ENCODE measurements at regions not wholly inside any gene's neighbourhood (a gene's known extent, or its start where the extent isn't known, plus 50 kb on each side); places are given as distances from the start of the nearest gene placed in this dataset.

DNA sequence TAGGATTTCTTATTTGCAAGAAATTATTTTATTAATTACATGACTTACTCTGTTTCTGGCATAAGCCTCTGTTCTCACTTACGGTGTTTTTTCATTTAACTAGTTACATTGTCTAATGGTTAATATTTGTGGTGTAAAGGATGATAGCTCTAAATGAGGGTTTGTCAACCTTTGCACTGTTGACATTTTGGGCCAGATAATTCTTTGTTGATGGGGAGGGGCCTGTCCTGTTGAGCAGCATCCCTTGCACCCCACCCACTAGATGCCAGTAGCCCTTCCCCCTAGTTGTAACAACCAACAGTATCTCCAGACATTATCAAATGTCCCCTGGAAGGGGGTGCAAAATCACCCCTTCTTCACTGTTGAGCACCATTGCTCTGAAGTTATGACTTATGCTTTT is 83.6 kb upstream of the SLC44A3 start:
- intact Hi-C loops (cut with micrococcal nuclease; ENCODE audit: unreplicated experiment), result no loop called here
- DNase-seq (ENCODE audit: low read depth, low spot score) (no peak), ATAC-seq (no peak)
- BruUV-seq (replicated peaks), result no TSS peak
- TF ChIP-seq TCF7L2 (IDR thresholded peaks at IDR 0.05; ENCODE audit: low read depth, low read length) (no peak), POLR2AphosphoS5 (IDR thresholded peaks at IDR 0.05; ENCODE audit: low read depth, low read length) (no peak), SIN3A (IDR thresholded peaks at IDR 0.05; ENCODE audit: borderline replicate concordance, insufficient read depth, low read depth, low read length) (no peak)
- TF ChIP-seq, protein P1, sequence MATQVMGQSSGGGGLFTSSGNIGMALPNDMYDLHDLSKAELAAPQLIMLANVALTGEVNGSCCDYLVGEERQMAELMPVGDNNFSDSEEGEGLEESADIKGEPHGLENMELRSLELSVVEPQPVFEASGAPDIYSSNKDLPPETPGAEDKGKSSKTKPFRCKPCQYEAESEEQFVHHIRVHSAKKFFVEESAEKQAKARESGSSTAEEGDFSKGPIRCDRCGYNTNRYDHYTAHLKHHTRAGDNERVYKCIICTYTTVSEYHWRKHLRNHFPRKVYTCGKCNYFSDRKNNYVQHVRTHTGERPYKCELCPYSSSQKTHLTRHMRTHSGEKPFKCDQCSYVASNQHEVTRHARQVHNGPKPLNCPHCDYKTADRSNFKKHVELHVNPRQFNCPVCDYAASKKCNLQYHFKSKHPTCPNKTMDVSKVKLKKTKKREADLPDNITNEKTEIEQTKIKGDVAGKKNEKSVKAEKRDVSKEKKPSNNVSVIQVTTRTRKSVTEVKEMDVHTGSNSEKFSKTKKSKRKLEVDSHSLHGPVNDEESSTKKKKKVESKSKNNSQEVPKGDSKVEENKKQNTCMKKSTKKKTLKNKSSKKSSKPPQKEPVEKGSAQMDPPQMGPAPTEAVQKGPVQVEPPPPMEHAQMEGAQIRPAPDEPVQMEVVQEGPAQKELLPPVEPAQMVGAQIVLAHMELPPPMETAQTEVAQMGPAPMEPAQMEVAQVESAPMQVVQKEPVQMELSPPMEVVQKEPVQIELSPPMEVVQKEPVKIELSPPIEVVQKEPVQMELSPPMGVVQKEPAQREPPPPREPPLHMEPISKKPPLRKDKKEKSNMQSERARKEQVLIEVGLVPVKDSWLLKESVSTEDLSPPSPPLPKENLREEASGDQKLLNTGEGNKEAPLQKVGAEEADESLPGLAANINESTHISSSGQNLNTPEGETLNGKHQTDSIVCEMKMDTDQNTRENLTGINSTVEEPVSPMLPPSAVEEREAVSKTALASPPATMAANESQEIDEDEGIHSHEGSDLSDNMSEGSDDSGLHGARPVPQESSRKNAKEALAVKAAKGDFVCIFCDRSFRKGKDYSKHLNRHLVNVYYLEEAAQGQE (IDR thresholded peaks at IDR 0.05; ENCODE audit: insufficient read depth in 1 of 2, low read depth in 2 of 2, low read length in 1 of 2), result no peak
- TF ChIP-seq, protein P2, sequence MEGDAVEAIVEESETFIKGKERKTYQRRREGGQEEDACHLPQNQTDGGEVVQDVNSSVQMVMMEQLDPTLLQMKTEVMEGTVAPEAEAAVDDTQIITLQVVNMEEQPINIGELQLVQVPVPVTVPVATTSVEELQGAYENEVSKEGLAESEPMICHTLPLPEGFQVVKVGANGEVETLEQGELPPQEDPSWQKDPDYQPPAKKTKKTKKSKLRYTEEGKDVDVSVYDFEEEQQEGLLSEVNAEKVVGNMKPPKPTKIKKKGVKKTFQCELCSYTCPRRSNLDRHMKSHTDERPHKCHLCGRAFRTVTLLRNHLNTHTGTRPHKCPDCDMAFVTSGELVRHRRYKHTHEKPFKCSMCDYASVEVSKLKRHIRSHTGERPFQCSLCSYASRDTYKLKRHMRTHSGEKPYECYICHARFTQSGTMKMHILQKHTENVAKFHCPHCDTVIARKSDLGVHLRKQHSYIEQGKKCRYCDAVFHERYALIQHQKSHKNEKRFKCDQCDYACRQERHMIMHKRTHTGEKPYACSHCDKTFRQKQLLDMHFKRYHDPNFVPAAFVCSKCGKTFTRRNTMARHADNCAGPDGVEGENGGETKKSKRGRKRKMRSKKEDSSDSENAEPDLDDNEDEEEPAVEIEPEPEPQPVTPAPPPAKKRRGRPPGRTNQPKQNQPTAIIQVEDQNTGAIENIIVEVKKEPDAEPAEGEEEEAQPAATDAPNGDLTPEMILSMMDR (IDR thresholded peaks at IDR 0.05), result no peak
- no peaks in the 10 kb centered on the region for H3K27me3 ChIP-seq (ENCODE audit: control insufficient read depth, insufficient read depth, low read length)
- no peaks in the 10 kb centered on the region for H3K36me3 ChIP-seq (ENCODE audit: control insufficient read depth, insufficient read depth, low read length)
- CTCF ChIA-PET, result no interaction called here
- no peaks in the 10 kb centered on the region; the same call in 1 of the 2 replicates for H3K4me1 ChIP-seq (ENCODE audit: control insufficient read depth, insufficient read depth, low read length)
- no peaks in the 10 kb centered on the region for H3K9me3 ChIP-seq (ENCODE audit: control insufficient read depth, insufficient read depth, low read depth, low read length)
- in situ Hi-C loops (cut with HindIII; ENCODE audit: low pct_unique_long_range_greater_than_20kb, low sequenced_read_pairs), result no loop called here
- no peak overlapping the region for H3K27ac ChIP-seq (ENCODE audit: low read length)
- H3K4me3 ChIP-seq (ENCODE audit: low read depth in 2 of 2, low read length in 2 of 2), result no peak overlapping the region
- POLR2A ChIA-PET, result no interaction called here

DNA sequence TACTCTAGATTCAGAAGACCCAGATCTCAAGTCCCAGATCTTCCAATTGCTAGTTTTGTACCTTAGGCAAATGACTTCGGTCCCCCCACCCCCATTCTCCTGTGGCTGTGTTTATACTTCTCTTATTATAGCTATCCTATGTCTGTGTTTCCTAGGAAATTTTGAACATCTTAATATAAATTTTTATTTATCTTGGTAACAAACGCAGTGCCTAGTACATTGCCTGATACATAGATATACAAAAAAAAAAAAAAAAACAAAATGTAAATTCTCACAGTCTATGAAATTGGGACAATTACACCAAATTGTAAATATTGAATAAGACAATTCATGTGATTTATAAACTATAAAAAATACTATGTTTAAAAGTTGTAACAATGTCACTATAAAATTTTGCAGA is 84.1 kb upstream of the SLC44A3 start:
- Histone ChIP-seq H3K27ac (ENCODE audit: low read length) (no peak overlapping the region), H3K4me3 (ENCODE audit: low read depth in 2 of 2, low read length in 2 of 2) (no peak overlapping the region), H3K9me3 (ENCODE audit: control insufficient read depth, insufficient read depth, low read depth, low read length) (no peaks in the 10 kb centered on the region), H3K36me3 (ENCODE audit: control insufficient read depth, insufficient read depth, low read length) (no peaks in the 10 kb centered on the region), H3K27me3 (ENCODE audit: control insufficient read depth, insufficient read depth, low read length) (no peaks in the 10 kb centered on the region), H3K4me1 (ENCODE audit: control insufficient read depth, insufficient read depth, low read length) (no peaks in the 10 kb centered on the region; the same call in 1 of the 2 replicates)
- ATAC-seq, result no peak
- TF ChIP-seq POLR2AphosphoS5 (IDR thresholded peaks at IDR 0.05; ENCODE audit: low read depth, low read length) (no peak), TCF7L2 (IDR thresholded peaks at IDR 0.05; ENCODE audit: low read depth, low read length) (no peak)
- TF ChIP-seq, protein P1 (IDR thresholded peaks at IDR 0.05; ENCODE audit: insufficient read depth in 1 of 2, low read depth in 2 of 2, low read length in 1 of 2), result no peak
- TF ChIP-seq, protein P2 (IDR thresholded peaks at IDR 0.05), result no peak
- no peak for DNase-seq (ENCODE audit: low read depth, low spot score)
- ChIA-PET CTCF (no interaction called here), POLR2A (no interaction called here)
- in situ Hi-C loops (cut with HindIII; ENCODE audit: low pct_unique_long_range_greater_than_20kb, low sequenced_read_pairs) (no loop called here), intact Hi-C loops (cut with micrococcal nuclease; ENCODE audit: unreplicated experiment) (no loop called here)
- no TSS peak for BruUV-seq (replicated peaks)
